ENCODE measurements at regions not wholly inside any gene's neighbourhood (a gene's known extent, or its start where the extent isn't known, plus 50 kb on each side); places are given as distances from the start of the nearest gene placed in this dataset.

- H3K36me3 ChIP-seq (replicated peaks in 1 of 2; ENCODE audit: control insufficient read depth in 1 of 2, insufficient read depth in 2 of 2, low read length in 2 of 2) = no peaks in the 10 kb centered on the region
- no peaks in the 10 kb centered on the region for H3K4me1 ChIP-seq (ENCODE audit: control insufficient read depth in 1 of 2, insufficient read depth in 2 of 2, low read length in 2 of 2)
- intact Hi-C loops (cut with micrococcal nuclease) = no loop called here
- TF ChIP-seq CTCF (IDR thresholded peaks at IDR 0.05) = no peak
- Mint-ChIP-seq H3K27ac (no peak overlapping the region), H3K36me3 (no peaks in the 10 kb centered on the region), H3K4me1 (no peaks in the 10 kb centered on the region), H3K4me3 (no peak overlapping the region), H3K27me3 (ENCODE audit: low read depth in 3 of 3) (no peaks in the 10 kb centered on the region), H3K9me3 (peaks cover 11 to 48% (median 23%) of the 10 kb centered on the region in 7 donors)
- no peaks in the 10 kb centered on the region for H4K20me1 ChIP-seq (ENCODE audit: insufficient read depth, low read length)
- H3K9me3 ChIP-seq (replicated peaks in 1 of 2; ENCODE audit: control insufficient read depth in 1 of 2, insufficient read depth in 1 of 2, low read length in 2 of 2) = peaks cover 5 to 37% of the 10 kb centered on the region in 2 donors
- H2AFZ ChIP-seq (ENCODE audit: insufficient read depth, low read depth, low read length, poor library complexity, severe bottlenecking) = no peak overlapping the region
- no peak overlapping the region for H3K4me3 ChIP-seq (replicated peaks in 1 of 3; ENCODE audit: low read depth in 2 of 3, low read length in 3 of 3)
- no peaks in the 10 kb centered on the region for H3K79me2 ChIP-seq (ENCODE audit: insufficient read depth, low read length)
- H3K9ac ChIP-seq (ENCODE audit: insufficient read depth, low read length, poor library complexity, severe bottlenecking) = no peak overlapping the region
- no peaks in the 10 kb centered on the region for H3K27me3 ChIP-seq (ENCODE audit: control insufficient read depth in 2 of 2, insufficient read depth in 2 of 2, low read length in 2 of 2)
- 76% methylated on average over 3 of the region's 4 CpGs for whole genome bisulfite sequencing (ENCODE audit: insufficient coverage)
- H3K4me2 ChIP-seq (replicated peaks; ENCODE audit: extremely low read depth, low read length, poor library complexity, severe bottlenecking) = no peak overlapping the region
- H3K27ac ChIP-seq (ENCODE audit: low read depth in 1 of 2, low read length in 2 of 2) = no peak overlapping the region
- no peak for DNase-seq
These were observed 79.4 kb upstream of the VSTM2B start for GRCh38 chr19:29446361-29446760.

GRCh38 chr19:29448046-29448445 lies 77.7 kb upstream of the VSTM2B start:
- no peak overlapping the region for H3K4me3 ChIP-seq (replicated peaks in 1 of 3; ENCODE audit: low read depth in 2 of 3, low read length in 3 of 3)
- no peak for DNase-seq
- no peaks in the 10 kb centered on the region for H3K27me3 ChIP-seq (ENCODE audit: control insufficient read depth in 2 of 2, insufficient read depth in 2 of 2, low read length in 2 of 2)
- H4K20me1 ChIP-seq (ENCODE audit: insufficient read depth, low read length) = no peaks in the 10 kb centered on the region
- Mint-ChIP-seq H3K27me3 (ENCODE audit: low read depth in 3 of 3) (no peaks in the 10 kb centered on the region), H3K36me3 (no peaks in the 10 kb centered on the region), H3K27ac (no peak overlapping the region), H3K9me3 (peaks cover 6 to 36% (median 16%) of the 10 kb centered on the region in 7 donors), H3K4me1 (no peaks in the 10 kb centered on the region), H3K4me3 (no peak overlapping the region)
- no peaks in the 10 kb centered on the region for H3K79me2 ChIP-seq (ENCODE audit: insufficient read depth, low read length)
- peaks cover 0 to 20% of the 10 kb centered on the region in 2 donors for H3K9me3 ChIP-seq (replicated peaks in 1 of 2; ENCODE audit: control insufficient read depth in 1 of 2, insufficient read depth in 1 of 2, low read length in 2 of 2)
- no peaks in the 10 kb centered on the region for H3K36me3 ChIP-seq (replicated peaks in 1 of 2; ENCODE audit: control insufficient read depth in 1 of 2, insufficient read depth in 2 of 2, low read length in 2 of 2)
- no peak overlapping the region for H3K9ac ChIP-seq (ENCODE audit: insufficient read depth, low read length, poor library complexity, severe bottlenecking)
- intact Hi-C loops (cut with micrococcal nuclease) = no loop called here
- no peak overlapping the region for H3K4me2 ChIP-seq (replicated peaks; ENCODE audit: extremely low read depth, low read length, poor library complexity, severe bottlenecking)
- 77% methylated on average over 3 of the region's 8 CpGs for WGBS (ENCODE audit: insufficient coverage)
- no peaks in the 10 kb centered on the region for H3K4me1 ChIP-seq (ENCODE audit: control insufficient read depth in 1 of 2, insufficient read depth in 2 of 2, low read length in 2 of 2)
- H3K27ac ChIP-seq (ENCODE audit: low read depth in 1 of 2, low read length in 2 of 2) = no peak overlapping the region
- H2AFZ ChIP-seq (ENCODE audit: insufficient read depth, low read depth, low read length, poor library complexity, severe bottlenecking) = no peak overlapping the region
- TF ChIP-seq CTCF (IDR thresholded peaks at IDR 0.05) = no peak

Data from CD14-positive monocyte (primary cell).